ENCODE measurements at regions not wholly inside any gene's neighbourhood (a gene's known extent, or its start where the extent isn't known, plus 50 kb on each side); places are given as distances from the start of the nearest gene placed in this dataset.

DNA sequence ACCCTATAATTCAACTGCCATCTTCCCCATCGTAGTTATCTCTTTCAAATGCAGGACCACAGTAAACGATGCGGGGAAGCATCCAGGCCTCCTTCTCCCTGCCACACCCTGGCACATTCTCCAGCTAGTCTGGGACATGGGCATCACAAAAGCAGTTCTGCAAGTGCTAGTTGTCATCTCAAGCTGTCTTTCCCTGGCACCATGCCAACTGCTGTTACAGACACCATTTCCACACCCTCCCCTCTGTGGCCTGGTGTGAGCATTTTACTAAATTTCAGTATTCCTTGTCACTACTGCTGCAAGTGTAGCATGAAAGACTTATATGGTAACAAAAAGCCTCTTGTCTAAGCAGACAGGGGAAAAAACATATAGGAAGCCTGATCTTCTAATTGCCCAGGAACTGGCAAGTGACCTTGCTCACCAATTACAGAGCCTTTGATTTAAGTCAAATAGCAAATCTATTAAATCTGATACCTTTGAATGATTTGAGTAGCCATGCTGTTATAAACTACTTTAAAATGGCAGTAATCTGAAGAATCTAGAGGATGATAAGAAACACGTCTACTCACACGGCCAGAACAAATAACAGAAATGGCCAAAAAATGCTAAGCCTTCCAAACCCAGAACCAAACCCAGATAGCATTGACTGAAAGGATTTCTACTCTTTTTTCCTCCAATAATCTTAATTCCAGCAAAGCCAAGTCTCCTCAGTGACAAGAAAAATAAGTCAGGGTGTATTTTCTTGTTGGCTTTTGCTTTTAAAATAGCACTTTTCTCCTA, 179.0 kb downstream of the NUFIP1 start:
- Mint-ChIP-seq H3K9me3 (no peaks in the 10 kb centered on the region), H3K27ac (no peak overlapping the region), H3K4me1 (ENCODE audit: low read depth) (peaks cover 51% of the 10 kb centered on the region), H3K4me3 (no peak overlapping the region), H3K27me3 (ENCODE audit: insufficient read depth) (no peaks in the 10 kb centered on the region; the same call in 1 of the 2 replicates), H3K36me3 (ENCODE audit: low read depth) (no peaks in the 10 kb centered on the region; the same call in 1 of the 2 replicates)
- TF ChIP-seq, protein P1, sequence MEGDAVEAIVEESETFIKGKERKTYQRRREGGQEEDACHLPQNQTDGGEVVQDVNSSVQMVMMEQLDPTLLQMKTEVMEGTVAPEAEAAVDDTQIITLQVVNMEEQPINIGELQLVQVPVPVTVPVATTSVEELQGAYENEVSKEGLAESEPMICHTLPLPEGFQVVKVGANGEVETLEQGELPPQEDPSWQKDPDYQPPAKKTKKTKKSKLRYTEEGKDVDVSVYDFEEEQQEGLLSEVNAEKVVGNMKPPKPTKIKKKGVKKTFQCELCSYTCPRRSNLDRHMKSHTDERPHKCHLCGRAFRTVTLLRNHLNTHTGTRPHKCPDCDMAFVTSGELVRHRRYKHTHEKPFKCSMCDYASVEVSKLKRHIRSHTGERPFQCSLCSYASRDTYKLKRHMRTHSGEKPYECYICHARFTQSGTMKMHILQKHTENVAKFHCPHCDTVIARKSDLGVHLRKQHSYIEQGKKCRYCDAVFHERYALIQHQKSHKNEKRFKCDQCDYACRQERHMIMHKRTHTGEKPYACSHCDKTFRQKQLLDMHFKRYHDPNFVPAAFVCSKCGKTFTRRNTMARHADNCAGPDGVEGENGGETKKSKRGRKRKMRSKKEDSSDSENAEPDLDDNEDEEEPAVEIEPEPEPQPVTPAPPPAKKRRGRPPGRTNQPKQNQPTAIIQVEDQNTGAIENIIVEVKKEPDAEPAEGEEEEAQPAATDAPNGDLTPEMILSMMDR (IDR thresholded peaks at IDR 0.05), result no peak
- DNase-seq, result no peak

DNA sequence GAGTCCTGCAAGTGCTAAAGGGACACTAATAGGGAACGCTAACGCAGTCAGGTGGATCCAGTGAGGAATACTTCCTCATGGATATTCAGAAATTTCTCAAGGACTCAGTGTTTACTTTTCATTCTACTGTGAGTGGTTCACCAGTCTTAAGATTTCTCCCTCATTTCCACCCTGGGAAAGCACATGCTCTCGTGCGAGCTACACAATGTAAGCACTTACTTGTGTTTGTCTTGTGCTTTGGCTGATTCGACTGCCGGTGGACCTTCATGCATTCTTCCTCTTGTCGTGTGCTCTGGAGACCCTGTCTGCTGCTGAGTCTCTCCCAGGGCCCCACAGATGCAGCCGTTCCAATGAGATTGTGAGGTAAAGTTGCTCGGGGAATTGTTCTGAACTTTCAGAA, 180.1 kb downstream of the NUFIP1 start:
- Mint-ChIP-seq H3K9me3 (no peaks in the 10 kb centered on the region), H3K4me1 (ENCODE audit: low read depth) (peaks cover 40% of the 10 kb centered on the region), H3K27me3 (ENCODE audit: insufficient read depth) (no peaks in the 10 kb centered on the region; the same call in 1 of the 2 replicates), H3K27ac (no peak overlapping the region), H3K36me3 (ENCODE audit: low read depth) (no peaks in the 10 kb centered on the region), H3K4me3 (no peak overlapping the region)
- TF ChIP-seq, protein P1 (IDR thresholded peaks at IDR 0.05), result no peak
- DNase-seq, result no peak

DNA sequence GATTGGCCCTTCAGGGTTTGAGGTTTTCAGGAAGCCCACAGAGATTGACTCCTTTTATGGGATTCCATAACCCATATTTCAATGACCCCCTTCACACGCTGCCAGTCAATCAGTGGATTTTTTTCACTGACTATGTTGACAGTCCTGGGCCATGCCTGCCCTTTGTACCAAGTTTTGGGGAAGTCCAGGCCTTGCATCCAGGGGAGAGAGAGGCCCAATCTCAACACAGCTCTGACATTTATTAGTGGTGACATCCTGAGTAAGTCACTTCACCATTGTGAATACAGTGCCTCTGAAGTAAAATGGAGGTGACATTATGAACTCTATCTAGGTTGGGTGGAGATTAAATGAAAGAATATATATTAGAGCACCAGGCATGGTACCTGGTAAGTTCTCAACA, 181.1 kb downstream of the NUFIP1 start:
- H3K27ac Mint-ChIP-seq, result no peak overlapping the region
- no peak for DNase-seq
- no peaks in the 10 kb centered on the region for H3K36me3 Mint-ChIP-seq (ENCODE audit: low read depth)
- H3K4me3 Mint-ChIP-seq, result no peak overlapping the region
- no peaks in the 10 kb centered on the region for H3K9me3 Mint-ChIP-seq
- H3K27me3 Mint-ChIP-seq (ENCODE audit: insufficient read depth), result no peaks in the 10 kb centered on the region; the same call in 1 of the 2 replicates
- peaks cover 35% of the 10 kb centered on the region for H3K4me1 Mint-ChIP-seq (ENCODE audit: low read depth)
- TF ChIP-seq, protein P1 (IDR thresholded peaks at IDR 0.05), result no peak

DNA sequence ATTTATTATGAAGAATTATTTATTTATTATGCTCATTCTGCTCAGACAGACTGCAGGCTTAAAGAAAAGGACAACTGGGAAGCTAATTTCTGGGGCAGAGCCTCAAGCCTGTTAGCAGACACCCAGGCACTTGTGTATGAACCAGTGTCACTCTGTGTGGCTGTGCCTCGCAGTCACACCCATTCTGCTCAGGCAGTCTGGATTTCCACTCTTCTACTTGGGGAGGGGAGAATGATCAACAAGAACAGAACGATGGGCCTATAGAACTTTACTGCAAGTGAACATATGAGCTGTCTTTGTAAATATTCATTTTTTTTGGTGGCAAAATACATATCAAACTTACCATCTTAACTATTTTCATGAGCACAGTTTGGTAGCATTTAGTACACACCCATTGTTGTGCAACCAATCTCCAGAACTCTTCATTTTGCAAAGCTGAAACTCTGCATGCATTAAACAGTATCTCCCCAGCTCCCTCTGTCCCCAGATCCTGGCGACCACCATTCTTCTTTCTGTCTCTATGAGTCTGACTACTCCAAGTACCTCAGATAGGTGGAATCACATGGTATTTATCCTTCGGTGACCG, 181.7 kb downstream of the NUFIP1 start:
- TF ChIP-seq, protein P1 (IDR thresholded peaks at IDR 0.05), result no peak
- no peaks in the 10 kb centered on the region for H3K36me3 Mint-ChIP-seq (ENCODE audit: low read depth)
- H3K27ac Mint-ChIP-seq, result no peak overlapping the region
- H3K4me1 Mint-ChIP-seq (ENCODE audit: low read depth), result peaks cover 35% of the 10 kb centered on the region
- no peaks in the 10 kb centered on the region for H3K9me3 Mint-ChIP-seq
- H3K4me3 Mint-ChIP-seq, result no peak overlapping the region
- no peaks in the 10 kb centered on the region; the same call in 1 of the 2 replicates for H3K27me3 Mint-ChIP-seq (ENCODE audit: insufficient read depth)
- DNase-seq, result no peak

DNA sequence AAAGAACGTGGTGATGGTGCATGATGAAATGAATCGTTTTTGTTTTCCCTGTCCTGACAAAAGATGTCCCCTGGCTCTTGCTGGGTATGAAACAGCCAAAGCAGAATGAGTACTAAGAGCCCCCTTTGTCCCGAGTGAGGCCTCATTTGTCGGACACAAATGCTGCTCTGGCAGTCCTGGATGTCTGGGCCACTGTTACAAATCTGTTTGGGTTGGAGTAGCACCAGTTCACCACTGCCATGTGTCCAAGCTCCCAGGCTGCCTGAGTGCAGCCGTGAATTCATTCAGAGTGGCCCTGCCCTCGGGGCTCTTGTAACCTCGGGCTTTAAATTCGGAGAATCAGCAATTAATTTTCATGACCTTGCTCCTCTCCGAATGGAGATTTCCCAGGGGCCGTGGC, 182.4 kb downstream of the NUFIP1 start:
- no peaks in the 10 kb centered on the region for H3K9me3 Mint-ChIP-seq
- no peaks in the 10 kb centered on the region; the same call in 1 of the 2 replicates for H3K27me3 Mint-ChIP-seq (ENCODE audit: insufficient read depth)
- no peaks in the 10 kb centered on the region for H3K36me3 Mint-ChIP-seq (ENCODE audit: low read depth)
- peaks cover 35% of the 10 kb centered on the region for H3K4me1 Mint-ChIP-seq (ENCODE audit: low read depth)
- DNase-seq, result no peak
- no peak overlapping the region for H3K27ac Mint-ChIP-seq
- H3K4me3 Mint-ChIP-seq, result no peak overlapping the region
- TF ChIP-seq, protein P1 (IDR thresholded peaks at IDR 0.05), result no peak

All from HFFc6 (cell line).